ENCODE measurements at regions not wholly inside any gene's neighbourhood (a gene's known extent, or its start where the extent isn't known, plus 50 kb on each side); places are given as distances from the start of the nearest gene placed in this dataset.

GRCh38 chr12:88729196-88729595 lies 148.9 kb upstream of the KITLG start:
- H3K4me3 Mint-ChIP-seq, result no peak overlapping the region
- peaks cover 1% of the 10 kb centered on the region for H3K9me3 Mint-ChIP-seq
- no peaks in the 10 kb centered on the region for H3K27me3 Mint-ChIP-seq
- no peak overlapping the region for H3K27ac Mint-ChIP-seq
- no peak for DNase-seq (ENCODE audit: extremely low spot score, unreplicated experiment)
- no peaks in the 10 kb centered on the region for H3K36me3 Mint-ChIP-seq
- no peak for TF ChIP-seq CTCF (conservative IDR thresholded peaks at IDR 0.05)
- H3K4me1 Mint-ChIP-seq (ENCODE audit: unreplicated experiment), result peaks cover 27% of the 10 kb centered on the region

GRCh38 chr12:88726806-88727720 lies 146.8 kb upstream of the KITLG start:
- H3K27me3 Mint-ChIP-seq, result no peaks in the 10 kb centered on the region
- no peak for DNase-seq (ENCODE audit: extremely low spot score, unreplicated experiment)
- H3K36me3 Mint-ChIP-seq, result no peaks in the 10 kb centered on the region
- H3K27ac Mint-ChIP-seq, result no peak overlapping the region
- TF ChIP-seq CTCF (conservative IDR thresholded peaks at IDR 0.05), result no peak
- peaks cover 4% of the 10 kb centered on the region for H3K9me3 Mint-ChIP-seq
- peaks cover 12% of the 10 kb centered on the region for H3K4me1 Mint-ChIP-seq (ENCODE audit: unreplicated experiment)
- H3K4me3 Mint-ChIP-seq, result no peak overlapping the region

- no peak overlapping the region for H3K4me3 Mint-ChIP-seq
- TF ChIP-seq CTCF (conservative IDR thresholded peaks at IDR 0.05), result no peak
- no peak for DNase-seq (ENCODE audit: extremely low spot score, unreplicated experiment)
- peaks cover 5% of the 10 kb centered on the region for H3K4me1 Mint-ChIP-seq (ENCODE audit: unreplicated experiment)
- peaks cover 4% of the 10 kb centered on the region for H3K9me3 Mint-ChIP-seq
- no peaks in the 10 kb centered on the region for H3K36me3 Mint-ChIP-seq
- H3K27me3 Mint-ChIP-seq, result no peaks in the 10 kb centered on the region
- H3K27ac Mint-ChIP-seq, result no peak overlapping the region
Observed at GRCh38 chr12:88725592-88726143, 145.4 kb upstream of the KITLG start.

GRCh38 chr12:88723219-88723618 lies 142.9 kb upstream of the KITLG start:
- Mint-ChIP-seq H3K4me1 (ENCODE audit: unreplicated experiment) (peaks cover 5% of the 10 kb centered on the region), H3K27me3 (no peaks in the 10 kb centered on the region), H3K4me3 (no peak overlapping the region), H3K9me3 (peaks cover 4% of the 10 kb centered on the region), H3K36me3 (no peaks in the 10 kb centered on the region), H3K27ac (no peak overlapping the region)
- no peak for DNase-seq (ENCODE audit: extremely low spot score, unreplicated experiment)
- TF ChIP-seq CTCF (conservative IDR thresholded peaks at IDR 0.05), result no peak

GRCh38 chr12:88720785-88721650 lies 140.7 kb upstream of the KITLG start:
- Mint-ChIP-seq H3K4me3 (no peak overlapping the region), H3K27me3 (no peaks in the 10 kb centered on the region), H3K36me3 (no peaks in the 10 kb centered on the region), H3K27ac (no peak overlapping the region), H3K9me3 (peaks cover 4% of the 10 kb centered on the region), H3K4me1 (ENCODE audit: unreplicated experiment) (peaks cover 5% of the 10 kb centered on the region)
- TF ChIP-seq CTCF (conservative IDR thresholded peaks at IDR 0.05), result no peak
- DNase-seq (ENCODE audit: extremely low spot score, unreplicated experiment), result no peak
